GM06990 (cell line): ENCODE measurements at regions not wholly inside any gene's neighbourhood (a gene's known extent, or its start where the extent isn't known, plus 50 kb on each side); places are given as distances from the start of the nearest gene placed in this dataset.

Experiments used
- DNase-seq: peaks from one replicate; pipeline ENCODE4 v3.0.0-alpha.2; 2011; ENCODE audit not compliant: insufficient read length; ENCODE audit errors: extremely low read depth
- H3K27me3 ChIP-seq: replicated peaks from 2 replicates; pipeline ENCODE4 v1.6.0; 2011; ENCODE audit warnings: low read length; ENCODE audit not compliant: control insufficient read depth, insufficient read depth
- H3K36me3 ChIP-seq: 2 replicates; pipeline ENCODE4 v1.5.1; 2011; ENCODE audit warnings: low read length; ENCODE audit not compliant: control insufficient read depth, insufficient read depth
- H3K4me3 ChIP-seq: replicated peaks from 2 replicates; pipeline ENCODE4 v1.5.1; 2011; ENCODE audit warnings: low read depth, mild to moderate bottlenecking, control low read depth, low read length
- CTCF ChIP-seq: IDR thresholded peaks from 2 replicates; pipeline ENCODE4 v1.5.1; 2011; ENCODE audit warnings: low read length, control low read depth, mild to moderate bottlenecking, inconsistent platforms; ENCODE audit not compliant: insufficient read depth, poor library complexity, severe bottlenecking

GRCh38 chr10:44552726-44553125 lies 167.8 kb upstream of the CXCL12 start:
- DNase-seq, result no peak
- H3K27me3 ChIP-seq, result no peaks in the 10 kb centered on the region; the same call in 1 of the 2 replicates
- no peak overlapping the region for H3K4me3 ChIP-seq
- no peak for TF ChIP-seq CTCF
- H3K36me3 ChIP-seq, result no peaks in the 10 kb centered on the region

- no peak for DNase-seq
- Histone ChIP-seq H3K27me3 (no peaks in the 10 kb centered on the region; the same call in none of the 2 replicates), H3K36me3 (no peaks in the 10 kb centered on the region), H3K4me3 (no peak overlapping the region)
- TF ChIP-seq CTCF, result no peak
Measured at GRCh38 chr10:44557596-44558191, 172.8 kb upstream of the CXCL12 start.

- Histone ChIP-seq H3K27me3 (no peaks in the 10 kb centered on the region; the same call in none of the 2 replicates), H3K36me3 (no peaks in the 10 kb centered on the region), H3K4me3 (no peak overlapping the region)
- no peak for TF ChIP-seq CTCF
- DNase-seq, result no peak
Measured at GRCh38 chr10:44558521-44558920, 173.6 kb upstream of the CXCL12 start.

GRCh38 chr10:44564361-44564760 lies 179.5 kb upstream of the CXCL12 start:
- Histone ChIP-seq H3K36me3 (no peaks in the 10 kb centered on the region), H3K27me3 (no peaks in the 10 kb centered on the region; the same call in 1 of the 2 replicates), H3K4me3 (no peak overlapping the region)
- no peak for TF ChIP-seq CTCF
- no peak for DNase-seq

GRCh38 chr10:44564790-44565189 lies 179.9 kb upstream of the CXCL12 start:
- TF ChIP-seq CTCF, result no peak
- H3K27me3 ChIP-seq, result no peaks in the 10 kb centered on the region; the same call in none of the 2 replicates
- no peak overlapping the region for H3K4me3 ChIP-seq
- H3K36me3 ChIP-seq, result no peaks in the 10 kb centered on the region
- DNase-seq, result no peak

GRCh38 chr10:44566786-44567185 lies 181.9 kb upstream of the CXCL12 start:
- Histone ChIP-seq H3K36me3 (no peaks in the 10 kb centered on the region), H3K4me3 (no peak overlapping the region), H3K27me3 (peaks cover 1% of the 10 kb centered on the region)
- TF ChIP-seq CTCF, result no peak
- DNase-seq, result no peak
